Liver (tissue), 8 donors: ENCODE measurements at regions not wholly inside any gene's neighbourhood (a gene's known extent, or its start where the extent isn't known, plus 50 kb on each side); places are given as distances from the start of the nearest gene placed in this dataset.

Experiments
- DNase-seq: peaks from one replicate; pipeline ENCODE4 v3.0.0-alpha.2; 2017; ENCODE audit warnings: low spot score
- H3K27ac ChIP-seq, 2 donors: one replicate each; pipeline ENCODE4 v1.7.0; 2013; ENCODE audit warnings: inconsistent platforms in 2 of 2, low read length in 2 of 2, control low read depth in 1 of 2, low read depth in 1 of 2, mild to moderate bottlenecking in 1 of 2
- H3K27me3 ChIP-seq, 4 donors: one replicate each; pipeline versions ENCODE4 v1.6.1 to v1.7.0; 2013; ENCODE audit warnings: low read length in 3 of 4, inconsistent platforms in 1 of 4, mild to moderate bottlenecking in 1 of 4, moderate library complexity in 1 of 4; ENCODE audit not compliant: control insufficient read depth in 4 of 4, insufficient read depth in 4 of 4
- H3K36me3 ChIP-seq, 4 donors: one replicate each; pipeline versions ENCODE4 v1.6.1 to v1.7.0; 2013; ENCODE audit warnings: low read length in 3 of 4, mild to moderate bottlenecking in 3 of 4, low read depth in 1 of 4, moderate library complexity in 1 of 4; ENCODE audit not compliant: control insufficient read depth in 4 of 4, insufficient read depth in 3 of 4
- H3K4me1 ChIP-seq, 4 donors: one replicate each; pipeline versions ENCODE4 v1.6.1 to v1.7.0; 2013; ENCODE audit warnings: low read length in 3 of 4, mild to moderate bottlenecking in 3 of 4, moderate library complexity in 1 of 4; ENCODE audit not compliant: control insufficient read depth in 4 of 4, insufficient read depth in 4 of 4
- H3K4me3 ChIP-seq, 3 donors: one replicate each; pipeline versions ENCODE4 v1.6.1 to v1.7.0; 2013; ENCODE audit warnings: low read length in 3 of 3, control low read depth in 1 of 3, low read depth in 1 of 3, mild to moderate bottlenecking in 1 of 3
- H3K9ac ChIP-seq, 2 donors: one replicate each; pipeline ENCODE4 v1.7.0; 2013; ENCODE audit warnings: low read length in 2 of 2, mild to moderate bottlenecking in 2 of 2, moderate library complexity in 2 of 2, control low read depth in 1 of 2, low read depth in 1 of 2
- H3K9me3 ChIP-seq, 4 donors: one replicate each; pipeline versions ENCODE4 v1.6.1 to v1.7.0; 2013; ENCODE audit warnings: low read length in 3 of 4; ENCODE audit not compliant: control insufficient read depth in 4 of 4
- EGR1 ChIP-seq, 2 donors: IDR thresholded peaks; 2 replicates each; pipeline ENCODE4 v1.6.1; 2016 to 2018; ENCODE audit warnings: antibody characterized with exemption in 2 of 2, low read depth in 2 of 2
- FOXA1 ChIP-seq: IDR thresholded peaks from 2 replicates; pipeline ENCODE4 v1.6.1; 2016; ENCODE audit warnings: antibody characterized with exemption
- FOXA2 ChIP-seq: IDR thresholded peaks from 2 replicates; pipeline ENCODE4 v1.6.1; 2016; ENCODE audit warnings: antibody characterized with exemption
- GABPA ChIP-seq, 2 donors: IDR thresholded peaks in 1 of 2; conservative IDR thresholded peaks in 1 of 2; 2 replicates each; pipeline ENCODE4 v1.6.1; 2016; ENCODE audit warnings: antibody characterized with exemption in 2 of 2, mild to moderate bottlenecking in 1 of 2, moderate library complexity in 1 of 2
- HNF4A ChIP-seq, 2 donors: conservative IDR thresholded peaks; 2 replicates each; pipeline ENCODE4 v1.6.1; 2016; ENCODE audit warnings: antibody characterized with exemption in 2 of 2, mild to moderate bottlenecking in 2 of 2
- HNF4G ChIP-seq: IDR thresholded peaks from 2 replicates; pipeline ENCODE4 v1.6.1; 2016; ENCODE audit warnings: antibody characterized with exemption
- JUND ChIP-seq, 2 donors: IDR thresholded peaks; 2 replicates each; pipeline ENCODE4 v1.6.1; 2016; ENCODE audit warnings: antibody characterized with exemption in 2 of 2
- NR2F2 ChIP-seq: IDR thresholded peaks from 2 replicates; pipeline ENCODE4 v1.6.1; 2016; ENCODE audit warnings: antibody characterized with exemption
- RAD21 ChIP-seq, 2 donors: IDR thresholded peaks; 2 replicates each; pipeline ENCODE4 v1.6.1; 2016; ENCODE audit warnings: antibody characterized with exemption in 2 of 2, mild to moderate bottlenecking in 2 of 2
- RXRA ChIP-seq, 2 donors: IDR thresholded peaks; 2 replicates each; pipeline ENCODE4 v1.6.1; 2017 to 2018; ENCODE audit warnings: antibody characterized with exemption in 2 of 2, mild to moderate bottlenecking in 1 of 2
- SP1 ChIP-seq: IDR thresholded peaks from 2 replicates; pipeline ENCODE4 v1.6.1; 2018; ENCODE audit warnings: antibody characterized with exemption, mild to moderate bottlenecking
- TAF1 ChIP-seq: conservative IDR thresholded peaks from 2 replicates; pipeline ENCODE4 v1.6.1; 2016; ENCODE audit warnings: antibody characterized with exemption, mild to moderate bottlenecking
- YY1 ChIP-seq: IDR thresholded peaks from 2 replicates; pipeline ENCODE4 v1.6.1; 2016; ENCODE audit warnings: antibody characterized with exemption, mild to moderate bottlenecking
- WGBS: extraction: QIAGEN DNeasy Blood & Tissue Kit; methylation state at CpG from one replicate; pipeline ENCODE4 v1.1.7; 2013; 5-methylcytosine and 5-hydroxymethylcytosine counted together
- TF ChIP-seq, protein P1 (sequence below): fragments of 150-350 bp; IDR thresholded peaks from 2 replicates; pipeline ENCODE4 v1.5.1; 2017; ENCODE audit warnings: improper control_type of control experiment, low read depth, low read length; ENCODE audit not compliant: missing input control
- TF ChIP-seq, protein P2 (sequence below): IDR thresholded peaks from 2 replicates; pipeline ENCODE4 v1.6.1; 2016; ENCODE audit warnings: antibody characterized with exemption, mild to moderate bottlenecking
- TF ChIP-seq, protein P3 (sequence below): IDR thresholded peaks from 2 replicates; pipeline ENCODE4 v1.6.1; 2016; ENCODE audit warnings: antibody characterized with exemption
- TF ChIP-seq, protein P4 (sequence below): IDR thresholded peaks from 2 replicates; pipeline ENCODE4 v1.6.1; 2016; ENCODE audit warnings: antibody characterized with exemption
- TF ChIP-seq, protein P5 (sequence below): IDR thresholded peaks from 2 replicates; pipeline ENCODE4 v1.6.1; 2016; ENCODE audit warnings: antibody characterized with exemption
- donor health status: healthy.
- donor health status: healthy.
- donor health status: healthy.
- donor health status: healthy.
- donor health status: healthy.

DNA sequence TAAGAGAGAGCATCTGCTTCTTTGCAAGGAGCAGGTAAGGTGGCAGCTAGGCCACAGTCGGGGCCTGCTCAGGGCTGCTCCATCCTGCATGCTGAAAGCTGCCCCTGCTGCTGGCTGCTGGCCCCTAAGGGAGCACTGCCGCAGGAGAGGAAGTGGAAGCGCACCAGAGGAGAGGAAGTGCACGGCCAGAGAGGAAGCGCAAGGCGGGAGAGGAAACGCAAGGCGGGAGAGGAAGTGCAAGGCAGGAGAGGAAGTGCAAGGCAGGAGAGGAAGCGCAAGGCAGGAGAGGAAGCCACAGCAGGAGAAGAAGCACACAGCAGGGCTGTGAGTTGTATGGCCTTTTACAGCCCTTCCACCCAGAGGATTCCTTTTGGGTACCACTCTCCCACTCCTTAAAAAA, 539.0 kb upstream of the TNP1 start:
- Histone ChIP-seq H3K36me3 (no peaks in the 10 kb centered on the region), H3K4me3 (no peak overlapping the region), H3K27ac (no peak overlapping the region), H3K4me1 (no peaks in the 10 kb centered on the region), H3K27me3 (no peaks in the 10 kb centered on the region), H3K9ac (no peak overlapping the region), H3K9me3 (no peaks in the 10 kb centered on the region)
- 62% methylated on average over 9 of the region's 9 CpGs for WGBS
- TF ChIP-seq YY1: no peak
- TF ChIP-seq, protein P1, sequence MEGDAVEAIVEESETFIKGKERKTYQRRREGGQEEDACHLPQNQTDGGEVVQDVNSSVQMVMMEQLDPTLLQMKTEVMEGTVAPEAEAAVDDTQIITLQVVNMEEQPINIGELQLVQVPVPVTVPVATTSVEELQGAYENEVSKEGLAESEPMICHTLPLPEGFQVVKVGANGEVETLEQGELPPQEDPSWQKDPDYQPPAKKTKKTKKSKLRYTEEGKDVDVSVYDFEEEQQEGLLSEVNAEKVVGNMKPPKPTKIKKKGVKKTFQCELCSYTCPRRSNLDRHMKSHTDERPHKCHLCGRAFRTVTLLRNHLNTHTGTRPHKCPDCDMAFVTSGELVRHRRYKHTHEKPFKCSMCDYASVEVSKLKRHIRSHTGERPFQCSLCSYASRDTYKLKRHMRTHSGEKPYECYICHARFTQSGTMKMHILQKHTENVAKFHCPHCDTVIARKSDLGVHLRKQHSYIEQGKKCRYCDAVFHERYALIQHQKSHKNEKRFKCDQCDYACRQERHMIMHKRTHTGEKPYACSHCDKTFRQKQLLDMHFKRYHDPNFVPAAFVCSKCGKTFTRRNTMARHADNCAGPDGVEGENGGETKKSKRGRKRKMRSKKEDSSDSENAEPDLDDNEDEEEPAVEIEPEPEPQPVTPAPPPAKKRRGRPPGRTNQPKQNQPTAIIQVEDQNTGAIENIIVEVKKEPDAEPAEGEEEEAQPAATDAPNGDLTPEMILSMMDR: no peak
- TF ChIP-seq RXRA (IDR thresholded peaks at IDR 0.05): no peak
- TF ChIP-seq SP1: no peak
- no peak for TF ChIP-seq NR2F2
- TF ChIP-seq, protein P2, sequence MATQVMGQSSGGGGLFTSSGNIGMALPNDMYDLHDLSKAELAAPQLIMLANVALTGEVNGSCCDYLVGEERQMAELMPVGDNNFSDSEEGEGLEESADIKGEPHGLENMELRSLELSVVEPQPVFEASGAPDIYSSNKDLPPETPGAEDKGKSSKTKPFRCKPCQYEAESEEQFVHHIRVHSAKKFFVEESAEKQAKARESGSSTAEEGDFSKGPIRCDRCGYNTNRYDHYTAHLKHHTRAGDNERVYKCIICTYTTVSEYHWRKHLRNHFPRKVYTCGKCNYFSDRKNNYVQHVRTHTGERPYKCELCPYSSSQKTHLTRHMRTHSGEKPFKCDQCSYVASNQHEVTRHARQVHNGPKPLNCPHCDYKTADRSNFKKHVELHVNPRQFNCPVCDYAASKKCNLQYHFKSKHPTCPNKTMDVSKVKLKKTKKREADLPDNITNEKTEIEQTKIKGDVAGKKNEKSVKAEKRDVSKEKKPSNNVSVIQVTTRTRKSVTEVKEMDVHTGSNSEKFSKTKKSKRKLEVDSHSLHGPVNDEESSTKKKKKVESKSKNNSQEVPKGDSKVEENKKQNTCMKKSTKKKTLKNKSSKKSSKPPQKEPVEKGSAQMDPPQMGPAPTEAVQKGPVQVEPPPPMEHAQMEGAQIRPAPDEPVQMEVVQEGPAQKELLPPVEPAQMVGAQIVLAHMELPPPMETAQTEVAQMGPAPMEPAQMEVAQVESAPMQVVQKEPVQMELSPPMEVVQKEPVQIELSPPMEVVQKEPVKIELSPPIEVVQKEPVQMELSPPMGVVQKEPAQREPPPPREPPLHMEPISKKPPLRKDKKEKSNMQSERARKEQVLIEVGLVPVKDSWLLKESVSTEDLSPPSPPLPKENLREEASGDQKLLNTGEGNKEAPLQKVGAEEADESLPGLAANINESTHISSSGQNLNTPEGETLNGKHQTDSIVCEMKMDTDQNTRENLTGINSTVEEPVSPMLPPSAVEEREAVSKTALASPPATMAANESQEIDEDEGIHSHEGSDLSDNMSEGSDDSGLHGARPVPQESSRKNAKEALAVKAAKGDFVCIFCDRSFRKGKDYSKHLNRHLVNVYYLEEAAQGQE: no peak
- TF ChIP-seq JUND (IDR thresholded peaks at IDR 0.05): no peak
- TF ChIP-seq, protein P3, sequence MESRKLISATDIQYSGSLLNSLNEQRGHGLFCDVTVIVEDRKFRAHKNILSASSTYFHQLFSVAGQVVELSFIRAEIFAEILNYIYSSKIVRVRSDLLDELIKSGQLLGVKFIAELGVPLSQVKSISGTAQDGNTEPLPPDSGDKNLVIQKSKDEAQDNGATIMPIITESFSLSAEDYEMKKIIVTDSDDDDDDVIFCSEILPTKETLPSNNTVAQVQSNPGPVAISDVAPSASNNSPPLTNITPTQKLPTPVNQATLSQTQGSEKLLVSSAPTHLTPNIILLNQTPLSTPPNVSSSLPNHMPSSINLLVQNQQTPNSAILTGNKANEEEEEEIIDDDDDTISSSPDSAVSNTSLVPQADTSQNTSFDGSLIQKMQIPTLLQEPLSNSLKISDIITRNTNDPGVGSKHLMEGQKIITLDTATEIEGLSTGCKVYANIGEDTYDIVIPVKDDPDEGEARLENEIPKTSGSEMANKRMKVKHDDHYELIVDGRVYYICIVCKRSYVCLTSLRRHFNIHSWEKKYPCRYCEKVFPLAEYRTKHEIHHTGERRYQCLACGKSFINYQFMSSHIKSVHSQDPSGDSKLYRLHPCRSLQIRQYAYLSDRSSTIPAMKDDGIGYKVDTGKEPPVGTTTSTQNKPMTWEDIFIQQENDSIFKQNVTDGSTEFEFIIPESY: no peak
- TF ChIP-seq EGR1 (IDR thresholded peaks at IDR 0.05; ENCODE audit: low read depth in 2 of 2): peak in 1 of 2 donors; percentile 44
- TF ChIP-seq HNF4A (conservative IDR thresholded peaks at IDR 0.05): no peak
- TF ChIP-seq, protein P4, sequence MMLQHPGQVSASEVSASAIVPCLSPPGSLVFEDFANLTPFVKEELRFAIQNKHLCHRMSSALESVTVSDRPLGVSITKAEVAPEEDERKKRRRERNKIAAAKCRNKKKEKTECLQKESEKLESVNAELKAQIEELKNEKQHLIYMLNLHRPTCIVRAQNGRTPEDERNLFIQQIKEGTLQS: no peak
- TF ChIP-seq FOXA1: no peak
- no peak for TF ChIP-seq TAF1
- no peak for TF ChIP-seq FOXA2
- no peak for TF ChIP-seq HNF4G
- TF ChIP-seq, protein P5, sequence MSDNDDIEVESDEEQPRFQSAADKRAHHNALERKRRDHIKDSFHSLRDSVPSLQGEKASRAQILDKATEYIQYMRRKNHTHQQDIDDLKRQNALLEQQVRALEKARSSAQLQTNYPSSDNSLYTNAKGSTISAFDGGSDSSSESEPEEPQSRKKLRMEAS: peak; percentile 80
- no peak for TF ChIP-seq RAD21 (IDR thresholded peaks at IDR 0.05)
- DNase-seq: no peak

DNA sequence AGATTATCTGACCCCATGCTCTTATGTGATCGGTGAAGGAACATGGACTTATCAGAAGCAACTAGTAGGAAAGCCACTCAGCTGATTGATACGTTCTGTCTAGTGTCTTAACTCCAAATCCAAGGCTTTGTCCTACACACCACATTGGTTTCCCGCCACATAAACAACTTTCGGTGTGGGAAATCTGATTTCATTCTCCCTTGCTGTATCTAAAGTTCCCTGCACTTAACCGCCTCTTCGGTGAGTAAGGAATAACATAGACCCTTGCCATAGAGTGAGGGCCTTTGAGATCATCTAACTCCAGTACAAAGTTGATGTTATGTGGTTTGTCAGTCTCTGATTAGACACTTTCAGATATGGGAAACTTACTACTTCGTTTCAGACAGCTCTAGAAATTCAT, 538.2 kb upstream of the TNP1 start:
- H3K4me3 ChIP-seq: no peak overlapping the region
- no peak for DNase-seq
- no peak overlapping the region for H3K9ac ChIP-seq
- TF ChIP-seq GABPA (IDR thresholded peaks at IDR 0.05 in 1 of 2, conservative IDR thresholded peaks at IDR 0.05 in 1 of 2) (no peak), YY1 (no peak), FOXA1 (no peak), RXRA (IDR thresholded peaks at IDR 0.05) (no peak), TAF1 (no peak), SP1 (no peak), JUND (IDR thresholded peaks at IDR 0.05) (no peak), HNF4G (no peak), FOXA2 (no peak), NR2F2 (no peak), RAD21 (IDR thresholded peaks at IDR 0.05) (no peak)
- TF ChIP-seq, protein P3: no peak
- TF ChIP-seq, protein P2: no peak
- no peaks in the 10 kb centered on the region for H3K27me3 ChIP-seq
- no peaks in the 10 kb centered on the region for H3K36me3 ChIP-seq
- no peaks in the 10 kb centered on the region for H3K9me3 ChIP-seq
- WGBS: 93% methylated on average over 7 of the region's 7 CpGs
- no peak overlapping the region for H3K27ac ChIP-seq
- no peaks in the 10 kb centered on the region for H3K4me1 ChIP-seq
